Ascending aorta (tissue), 2 donors: ENCODE measurements at regions not wholly inside any gene's neighbourhood (a gene's known extent, or its start where the extent isn't known, plus 50 kb on each side); places are given as distances from the start of the nearest gene placed in this dataset.
"Not testable (repeated sequence)": the region's sequence is repeated elsewhere in the genome, so short reads cannot be mapped to it uniquely, and the experiment has no call there.

Experiments used
- DNase-seq, 2 donors: peaks; one replicate each; pipeline ENCODE4 v3.0.0-alpha.2; 2019; ENCODE audit warnings: low spot score in 2 of 2
- H3K27ac ChIP-seq, 2 donors: fragments of 200-600 bp; sonication (generic); one replicate each; pipeline ENCODE4 v1.5.1; 2016 to 2017; ENCODE audit warnings: mild to moderate bottlenecking in 1 of 2
- H3K27me3 ChIP-seq: fragments of 200-600 bp; sonication (generic); one replicate; pipeline ENCODE4 v1.5.1; 2017
- H3K36me3 ChIP-seq, 2 donors: fragments of 200-600 bp; sonication (generic); one replicate each; pipeline ENCODE4 v1.5.1; 2016
- H3K4me1 ChIP-seq, 2 donors: fragments of 200-600 bp; sonication (generic); one replicate each; pipeline ENCODE4 v1.5.1; 2016 to 2017; ENCODE audit warnings: mild to moderate bottlenecking in 1 of 2
- H3K4me3 ChIP-seq, 2 donors: fragments of 200-600 bp; sonication (generic); one replicate each; pipeline ENCODE4 v1.5.1; 2016 to 2017; ENCODE audit warnings: mild to moderate bottlenecking in 1 of 2
- H3K9me3 ChIP-seq, 2 donors: fragments of 200-600 bp; sonication (generic); one replicate each; pipeline ENCODE4 v1.5.1; 2016
- CTCF ChIP-seq, 3 experiments: fragments of 200-600 bp in 2 of 3; fragments of 450-650 bp in 1 of 3; sonication (generic) in 2 of 3; IDR thresholded peaks; one replicate each; pipeline ENCODE4 v1.5.1; 2016 to 2019; ENCODE audit warnings: antibody characterized with exemption in 3 of 3, mild to moderate bottlenecking in 1 of 3, moderate library complexity in 1 of 3
- intact Hi-C: fragments of 100-400 bp; cut with DNase I; formaldehyde crosslinking; loops from one replicate; pipeline ENCODE4 v1.15.1; 2023

GRCh38 chr3:84717894-84718293, 240.9 kb upstream of the CADM2 start:
- H3K9me3 ChIP-seq, result no peaks in the 10 kb centered on the region
- no peaks in the 10 kb centered on the region for H3K27me3 ChIP-seq
- no peak overlapping the region for H3K27ac ChIP-seq
- no peaks in the 10 kb centered on the region for H3K36me3 ChIP-seq
- DNase-seq, result no peak
- no peak for TF ChIP-seq CTCF (IDR thresholded peaks at IDR 0.05)
- intact Hi-C loops, result no loop called here
- no peak overlapping the region for H3K4me3 ChIP-seq
- no peaks in the 10 kb centered on the region for H3K4me1 ChIP-seq

GRCh38 chr3:84724877-84725276, 233.9 kb upstream of the CADM2 start:
- no peaks in the 10 kb centered on the region for H3K36me3 ChIP-seq
- H3K27me3 ChIP-seq, result no peaks in the 10 kb centered on the region
- TF ChIP-seq CTCF (IDR thresholded peaks at IDR 0.05), result no peak
- no peaks in the 10 kb centered on the region for H3K9me3 ChIP-seq
- intact Hi-C loops, result no loop called here
- no peak for DNase-seq
- H3K4me1 ChIP-seq, result no peaks in the 10 kb centered on the region
- H3K27ac ChIP-seq, result no peak overlapping the region
- no peak overlapping the region for H3K4me3 ChIP-seq

- no peak overlapping the region for H3K4me3 ChIP-seq
- no peaks in the 10 kb centered on the region for H3K36me3 ChIP-seq
- no peak for DNase-seq
- H3K9me3 ChIP-seq, result no peaks in the 10 kb centered on the region
- H3K27me3 ChIP-seq, result no peaks in the 10 kb centered on the region
- H3K27ac ChIP-seq, result no peak overlapping the region
- no peaks in the 10 kb centered on the region for H3K4me1 ChIP-seq
- TF ChIP-seq CTCF (IDR thresholded peaks at IDR 0.05), result no peak
- intact Hi-C loops, result no loop called here
Measured at GRCh38 chr3:84727616-84728015, 231.2 kb upstream of the CADM2 start.

GRCh38 chr3:84734731-84735130, 224.1 kb upstream of the CADM2 start:
- H3K4me1 ChIP-seq, intact Hi-C loops, DNase-seq, H3K9me3 ChIP-seq, H3K27ac ChIP-seq, H3K27me3 ChIP-seq, H3K4me3 ChIP-seq, H3K36me3 ChIP-seq: not testable (repeated sequence)

- no peak for TF ChIP-seq CTCF (IDR thresholded peaks at IDR 0.05)
- DNase-seq, result no peak
- Histone ChIP-seq H3K4me3 (no peak overlapping the region), H3K4me1 (no peaks in the 10 kb centered on the region), H3K36me3 (no peaks in the 10 kb centered on the region), H3K27ac (no peak overlapping the region), H3K27me3 (no peaks in the 10 kb centered on the region), H3K9me3 (no peaks in the 10 kb centered on the region)
- intact Hi-C loops, result no loop called here
Measured at GRCh38 chr3:84738086-84738485, 220.7 kb upstream of the CADM2 start.

GRCh38 chr3:84742915-84743425, 215.8 kb upstream of the CADM2 start:
- Histone ChIP-seq H3K4me1 (no peaks in the 10 kb centered on the region), H3K36me3 (no peaks in the 10 kb centered on the region), H3K27ac (no peak overlapping the region), H3K9me3 (no peaks in the 10 kb centered on the region), H3K27me3 (no peaks in the 10 kb centered on the region), H3K4me3 (no peak overlapping the region)
- TF ChIP-seq CTCF (IDR thresholded peaks at IDR 0.05), result no peak
- intact Hi-C loops, result no loop called here
- DNase-seq, result no peak
